Adrenal gland (tissue), 5 donors: ENCODE measurements at regions not wholly inside any gene's neighbourhood (a gene's known extent, or its start where the extent isn't known, plus 50 kb on each side); places are given as distances from the start of the nearest gene placed in this dataset.

Source experiments
- POLR2A ChIP-seq, 2 donors: fragments of 450-650 bp; IDR thresholded peaks; one replicate each; pipeline ENCODE4 v1.6.1; 2017; ENCODE audit warnings: antibody characterized with exemption in 2 of 2, mild to moderate bottlenecking in 2 of 2, moderate library complexity in 1 of 2
- TF ChIP-seq, protein P1 (sequence below), 6 experiments: fragments of 450-650 bp in 4 of 6; fragments of 200-600 bp in 2 of 6; sonication (generic) in 1 of 6; IDR thresholded peaks; 1 replicate in 5 of 6; 2 replicates in 1 of 6; pipeline versions ENCODE4 v1.5.1 to v1.8.0; 2016 to 2021; ENCODE audit warnings: antibody characterized with exemption in 6 of 6, mild to moderate bottlenecking in 2 of 6, moderate library complexity in 1 of 6
- donor health status: DM: no; HTN: no; CAD: no.

DNA sequence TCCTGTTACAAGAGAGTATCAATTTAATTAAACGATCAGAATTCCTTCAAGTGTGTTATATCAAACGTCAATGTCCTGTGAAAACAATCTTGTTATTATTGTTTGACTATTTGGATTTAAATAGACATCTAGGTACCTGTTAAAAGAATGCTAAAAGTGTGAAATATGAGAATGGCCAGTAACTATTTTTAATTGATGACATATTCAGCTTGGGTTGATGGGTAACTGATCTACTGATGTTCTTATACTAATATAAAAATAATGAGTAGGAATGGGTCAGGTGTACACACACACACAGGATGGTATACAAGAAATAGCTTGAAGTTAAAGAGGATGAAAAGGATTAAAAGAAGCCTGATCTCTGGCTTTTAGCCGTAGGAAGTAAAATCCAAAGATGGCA lies 146.0 kb downstream of the SLC38A4 start:
- no peak for TF ChIP-seq POLR2A (IDR thresholded peaks at IDR 0.05)
- TF ChIP-seq, protein P1, sequence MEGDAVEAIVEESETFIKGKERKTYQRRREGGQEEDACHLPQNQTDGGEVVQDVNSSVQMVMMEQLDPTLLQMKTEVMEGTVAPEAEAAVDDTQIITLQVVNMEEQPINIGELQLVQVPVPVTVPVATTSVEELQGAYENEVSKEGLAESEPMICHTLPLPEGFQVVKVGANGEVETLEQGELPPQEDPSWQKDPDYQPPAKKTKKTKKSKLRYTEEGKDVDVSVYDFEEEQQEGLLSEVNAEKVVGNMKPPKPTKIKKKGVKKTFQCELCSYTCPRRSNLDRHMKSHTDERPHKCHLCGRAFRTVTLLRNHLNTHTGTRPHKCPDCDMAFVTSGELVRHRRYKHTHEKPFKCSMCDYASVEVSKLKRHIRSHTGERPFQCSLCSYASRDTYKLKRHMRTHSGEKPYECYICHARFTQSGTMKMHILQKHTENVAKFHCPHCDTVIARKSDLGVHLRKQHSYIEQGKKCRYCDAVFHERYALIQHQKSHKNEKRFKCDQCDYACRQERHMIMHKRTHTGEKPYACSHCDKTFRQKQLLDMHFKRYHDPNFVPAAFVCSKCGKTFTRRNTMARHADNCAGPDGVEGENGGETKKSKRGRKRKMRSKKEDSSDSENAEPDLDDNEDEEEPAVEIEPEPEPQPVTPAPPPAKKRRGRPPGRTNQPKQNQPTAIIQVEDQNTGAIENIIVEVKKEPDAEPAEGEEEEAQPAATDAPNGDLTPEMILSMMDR (IDR thresholded peaks at IDR 0.05): no peak
